ENCODE measurements at regions not wholly inside any gene's neighbourhood (a gene's known extent, or its start where the extent isn't known, plus 50 kb on each side); places are given as distances from the start of the nearest gene placed in this dataset.

- Histone ChIP-seq H3K4me1 (no peaks in the 10 kb centered on the region), H3K27ac (no peak overlapping the region), H3K4me2 (no peak overlapping the region), H3K4me3 (no peak overlapping the region), H3K9me3 (no peaks in the 10 kb centered on the region)
- ATAC-seq = no peak
- DNase-seq (ENCODE audit: low read depth in 1 of 2, low spot score in 1 of 2) = no peak
- FAIRE-seq = no peak
- WGBS (ENCODE audit: missing lambda C conversion rate) = 87% methylated on average over 4 of the region's 4 CpGs
- TF ChIP-seq HES2 (IDR thresholded peaks at IDR 0.05) (no peak), MYC (IDR thresholded peaks at IDR 0.05; ENCODE audit: borderline replicate concordance, low read length) (no peak), POLR2A (IDR thresholded peaks at IDR 0.05; ENCODE audit: low read length) (no peak), JUNB (IDR thresholded peaks at IDR 0.05) (no peak), CEBPB (IDR thresholded peaks at IDR 0.05) (no peak), KDM5A (IDR thresholded peaks at IDR 0.05) (no peak), MAZ (IDR thresholded peaks at IDR 0.05; ENCODE audit: borderline replicate concordance, low read depth, low read length) (no peak)
- ChIA-PET POLR2A (no interaction called here), CTCF (no interaction called here)
Observed at GRCh38 chr2:154600927-154601494, 97.5 kb upstream of the KCNJ3 start.

- DNase-seq (ENCODE audit: low read depth in 1 of 2, low spot score in 1 of 2) (no peak), ATAC-seq (no peak), FAIRE-seq (no peak)
- Histone ChIP-seq H3K9me3 (no peaks in the 10 kb centered on the region), H3K4me1 (no peaks in the 10 kb centered on the region), H3K4me2 (no peak overlapping the region), H3K27ac (no peak overlapping the region), H3K4me3 (no peak overlapping the region)
- POLR2A ChIA-PET = no interaction called here
- no peak for TF ChIP-seq KDM5A (IDR thresholded peaks at IDR 0.05)
- no peak for TF ChIP-seq EHMT2 (IDR thresholded peaks at IDR 0.05; ENCODE audit: low read depth)
- no peak for TF ChIP-seq FOSB (CRISPR knock-in tag; IDR thresholded peaks at IDR 0.05)
- TF ChIP-seq POLR2AphosphoS2 (conservative IDR thresholded peaks at IDR 0.05; ENCODE audit: low read length) = no peak
- TF ChIP-seq CTCF (IDR thresholded peaks at IDR 0.05) = no peak
- no peak for TF ChIP-seq KDM1A (IDR thresholded peaks at IDR 0.05; ENCODE audit: low read depth)
- TF ChIP-seq HMGXB4 (CRISPR knock-in tag; IDR thresholded peaks at IDR 0.05; ENCODE audit: borderline replicate concordance) = no peak
- no peak for TF ChIP-seq HOXA7 (CRISPR knock-in tag; IDR thresholded peaks at IDR 0.05)
- TF ChIP-seq PBX3 (IDR thresholded peaks at IDR 0.05) = no peak
- TF ChIP-seq ESRRA (IDR thresholded peaks at IDR 0.05; ENCODE audit: borderline replicate concordance, low read length) = no peak
- CTCF ChIA-PET = no interaction called here
Observed at GRCh38 chr2:154603682-154604081, 94.8 kb upstream of the KCNJ3 start.

- TF ChIP-seq USF2 (IDR thresholded peaks at IDR 0.05) = no peak
- no peak for FAIRE-seq
- H3K4me2 ChIP-seq = no peak overlapping the region
- DNase-seq (ENCODE audit: low read depth in 1 of 2, low spot score in 1 of 2) = no peak
- no peak overlapping the region for H3K4me3 ChIP-seq
- no peak overlapping the region for H3K27ac ChIP-seq
- ATAC-seq = no peak
- POLR2A ChIA-PET = no interaction called here
- no peaks in the 10 kb centered on the region for H3K4me1 ChIP-seq
- no peaks in the 10 kb centered on the region for H3K9me3 ChIP-seq
- CTCF ChIA-PET = no interaction called here
Observed at GRCh38 chr2:154608438-154608837, 90.1 kb upstream of the KCNJ3 start.

All from A549 (cell line).